HEK293 (cell line): ENCODE measurements at regions not wholly inside any gene's neighbourhood (a gene's known extent, or its start where the extent isn't known, plus 50 kb on each side); places are given as distances from the start of the nearest gene placed in this dataset.

ENCODE experiments used
- CTCF ChIA-PET: fragments of 350-600 bp; formaldehyde crosslinking; extraction: SDS; loops from one replicate; lab custom pipeline; 2021; ENCODE audit warnings: antibody characterized with exemption; lab: Yijun Ruan, JAX
- POLR2A ChIA-PET: fragments of 300-600 bp; formaldehyde crosslinking; extraction: SDS; loops from one replicate; lab custom pipeline; 2020; ENCODE audit warnings: antibody characterized with exemption, inconsistent platforms; lab: Yijun Ruan, JAX
- H3K27ac ChIP-seq: fragments of 200-500 bp; sonication (Bioruptor generic); 2 replicates; pipeline ENCODE4 v1.5.1; 2014; ENCODE audit warnings: low read depth, low read length, control low read depth, inconsistent platforms; ENCODE audit errors: extremely low read depth
- H3K36me3 ChIP-seq, 2 experiments: fragments of 200-500 bp in 1 of 2; sonication (Bioruptor generic) in 1 of 2; 1 replicate in 1 of 2; 2 replicates in 1 of 2; pipeline ENCODE4 v1.5.1; 2014 to 2017; ENCODE audit warnings: inconsistent platforms in 2 of 2, low read length in 2 of 2; ENCODE audit not compliant: control insufficient read depth in 2 of 2, insufficient read depth in 1 of 2
- H3K4me1 ChIP-seq: fragments of 200-500 bp; sonication (Bioruptor generic); 2 replicates; pipeline ENCODE4 v1.5.1; 2014; ENCODE audit warnings: mild to moderate bottlenecking, low read length, inconsistent platforms; ENCODE audit not compliant: control insufficient read depth, insufficient read depth
- H3K4me3 ChIP-seq: 2 replicates; pipeline ENCODE4 v1.5.1; 2011; ENCODE audit warnings: low read depth, mild to moderate bottlenecking, control low read depth, low read length, moderate library complexity
- H3K9me3 ChIP-seq: fragments of 200-500 bp; sonication (Bioruptor generic); 2 replicates; pipeline ENCODE4 v1.5.1; 2014; ENCODE audit warnings: low read depth, low read length, inconsistent platforms; ENCODE audit not compliant: control insufficient read depth, insufficient read depth
- BCL6B ChIP-seq: fragments of 450-650 bp; formaldehyde crosslinking; IDR thresholded peaks from 2 replicates; pipeline ENCODE4 v1.5.1; 2017; ENCODE audit warnings: missing biosample characterization, missing genetic modification characterization
- FEZF1 ChIP-seq: fragments of 450-650 bp; formaldehyde crosslinking; IDR thresholded peaks from 2 replicates; pipeline ENCODE4 v1.5.1; 2016; ENCODE audit warnings: missing biosample characterization, missing genetic modification characterization
- GLI4 ChIP-seq: fragments of 450-650 bp; formaldehyde crosslinking; IDR thresholded peaks from 2 replicates; pipeline ENCODE4 v1.5.1; 2016; ENCODE audit warnings: missing biosample characterization, missing genetic modification characterization
- HOXC10 ChIP-seq: sonication (generic); formaldehyde crosslinking; IDR thresholded peaks from 2 replicates; pipeline ENCODE4 v1.8.1; 2023; ENCODE audit warnings: mild to moderate bottlenecking, missing genetic modification reagents
- OVOL3 ChIP-seq: fragments of 450-650 bp; formaldehyde crosslinking; IDR thresholded peaks from 2 replicates; pipeline ENCODE4 v1.5.1; 2016; ENCODE audit warnings: missing biosample characterization, missing genetic modification characterization
- PATZ1 ChIP-seq: fragments of 450-650 bp; formaldehyde crosslinking; IDR thresholded peaks from 2 replicates; pipeline ENCODE4 v1.5.1; 2016; ENCODE audit warnings: missing biosample characterization, missing genetic modification characterization
- PRDM6 ChIP-seq: fragments of 450-650 bp; formaldehyde crosslinking; IDR thresholded peaks from 2 replicates; pipeline ENCODE4 v1.5.1; 2017; ENCODE audit warnings: missing biosample characterization, missing genetic modification characterization
- SP3 ChIP-seq: fragments of 450-650 bp; formaldehyde crosslinking; IDR thresholded peaks from 2 replicates; pipeline ENCODE4 v1.5.1; 2016; ENCODE audit warnings: missing biosample characterization, missing genetic modification characterization
- ZBTB17 ChIP-seq: fragments of 450-650 bp; formaldehyde crosslinking; IDR thresholded peaks from 2 replicates; pipeline ENCODE4 v1.5.1; 2016; ENCODE audit warnings: missing biosample characterization, missing genetic modification characterization
- ZBTB48 ChIP-seq: fragments of 450-650 bp; formaldehyde crosslinking; IDR thresholded peaks from 2 replicates; pipeline ENCODE4 v1.5.1; 2016; ENCODE audit warnings: missing biosample characterization, missing genetic modification characterization
- ZBTB8A ChIP-seq: fragments of 450-650 bp; formaldehyde crosslinking; IDR thresholded peaks from 2 replicates; pipeline ENCODE4 v1.5.1; 2016; ENCODE audit warnings: missing biosample characterization, missing genetic modification characterization
- ZFP37 ChIP-seq: fragments of 450-650 bp; formaldehyde crosslinking; IDR thresholded peaks from 2 replicates; pipeline ENCODE4 v1.5.1; 2016; ENCODE audit warnings: missing biosample characterization, missing genetic modification characterization
- ZNF121 ChIP-seq: fragments of 450-650 bp; formaldehyde crosslinking; IDR thresholded peaks from 2 replicates; pipeline ENCODE4 v1.5.1; 2016; ENCODE audit warnings: missing biosample characterization, missing genetic modification characterization
- ZNF175 ChIP-seq: fragments of 450-650 bp; formaldehyde crosslinking; IDR thresholded peaks from 2 replicates; pipeline ENCODE4 v1.5.1; 2016; ENCODE audit warnings: missing biosample characterization, missing genetic modification characterization
- ZNF18 ChIP-seq: fragments of 450-650 bp; formaldehyde crosslinking; IDR thresholded peaks from 2 replicates; pipeline ENCODE4 v1.5.1; 2016; ENCODE audit warnings: missing biosample characterization, missing genetic modification characterization
- ZNF23 ChIP-seq: fragments of 450-650 bp; formaldehyde crosslinking; IDR thresholded peaks from 2 replicates; pipeline ENCODE4 v1.5.1; 2016; ENCODE audit warnings: missing biosample characterization, missing genetic modification characterization, borderline replicate concordance
- ZNF302 ChIP-seq: fragments of 450-650 bp; formaldehyde crosslinking; IDR thresholded peaks from 2 replicates; pipeline ENCODE4 v1.5.1; 2016; ENCODE audit warnings: missing biosample characterization, missing genetic modification characterization, low read depth
- ZNF473 ChIP-seq: fragments of 450-650 bp; formaldehyde crosslinking; IDR thresholded peaks from 2 replicates; pipeline ENCODE4 v1.5.1; 2017; ENCODE audit warnings: missing biosample characterization, missing genetic modification characterization
- ZNF555 ChIP-seq: fragments of 450-650 bp; formaldehyde crosslinking; conservative IDR thresholded peaks from 2 replicates; pipeline ENCODE4 v1.5.1; 2017; ENCODE audit warnings: missing biosample characterization, mild to moderate bottlenecking, missing genetic modification characterization, inconsistent platforms
- ZNF626 ChIP-seq: fragments of 450-650 bp; sonication (Bioruptor Pico); formaldehyde crosslinking; IDR thresholded peaks from 2 replicates; pipeline ENCODE4 v1.5.1; 2018; ENCODE audit warnings: missing biosample characterization, missing genetic modification characterization, inconsistent platforms
- ZNF692 ChIP-seq: fragments of 450-650 bp; formaldehyde crosslinking; IDR thresholded peaks from 2 replicates; pipeline ENCODE4 v1.5.1; 2016; ENCODE audit warnings: missing biosample characterization, missing genetic modification characterization
- ZNF701 ChIP-seq: fragments of 450-650 bp; formaldehyde crosslinking; IDR thresholded peaks from 2 replicates; pipeline ENCODE4 v1.5.1; 2016; ENCODE audit warnings: missing biosample characterization, missing genetic modification characterization
- ZNF704 ChIP-seq: fragments of 450-650 bp; formaldehyde crosslinking; IDR thresholded peaks from 2 replicates; pipeline ENCODE4 v1.5.1; 2016; ENCODE audit warnings: missing biosample characterization, missing genetic modification characterization
- ZNF777 ChIP-seq: fragments of 450-650 bp; formaldehyde crosslinking; IDR thresholded peaks from 2 replicates; pipeline ENCODE4 v1.5.1; 2017; ENCODE audit warnings: missing biosample characterization, missing genetic modification characterization, borderline replicate concordance

GRCh38 chr12:94788298-94788697 lies 137.9 kb upstream of the TMCC3 start:
- CTCF ChIA-PET: no interaction called here

GRCh38 chr12:94786906-94787305 lies 136.5 kb upstream of the TMCC3 start:
- TF ChIP-seq ZNF18 (tag by site-specific recombination) (no peak), ZNF692 (tag by site-specific recombination) (no peak), FEZF1 (tag by site-specific recombination) (no peak), ZBTB8A (no peak), PATZ1 (tag by site-specific recombination) (no peak), PRDM6 (tag by site-specific recombination) (no peak), BCL6B (tag by site-specific recombination) (no peak), ZNF704 (tag by site-specific recombination) (no peak), GLI4 (no peak), ZBTB48 (tag by site-specific recombination) (no peak), ZNF302 (tag by site-specific recombination) (no peak), ZNF777 (no peak), ZNF701 (tag by site-specific recombination) (no peak)
- TF ChIP-seq, all 188 proteins: peak for 0
- ChIA-PET POLR2A (no interaction called here), CTCF (no interaction called here)

More at GRCh38 chr12:94788298-94788697, 137.9 kb upstream of the TMCC3 start:
- Histone ChIP-seq H3K4me3 (no peak overlapping the region), H3K36me3 (no peaks in the 10 kb centered on the region), H3K4me1 (peaks cover 8% of the 10 kb centered on the region), H3K27ac (no peak overlapping the region)
- POLR2A ChIA-PET: interaction anchor here (0.5 to 0.6 kb wide), 3 partner anchors 12 to 117 kb away, joined by 3 to 7 read pairs (median 4); no protein-coding TSS in a partner anchor
- TF ChIP-seq ZFP37 (tag by site-specific recombination): no peak
- TF ChIP-seq ZNF121: no peak
- no peak for TF ChIP-seq ZBTB17 (tag by site-specific recombination)
- no peak for TF ChIP-seq ZNF23 (tag by site-specific recombination)
- TF ChIP-seq HOXC10 (CRISPR knock-in tag): no peak
- no peak for TF ChIP-seq OVOL3
- no peak for TF ChIP-seq ZNF626 (tag by site-specific recombination)
- TF ChIP-seq SP3: no peak
- TF ChIP-seq ZNF175 (tag by site-specific recombination): no peak
- no peak for TF ChIP-seq ZNF473 (tag by site-specific recombination)
- TF ChIP-seq ZNF555 (tag by site-specific recombination): no peak
- TF ChIP-seq, all 188 proteins: peak for 0
- H3K9me3 ChIP-seq: no peaks in the 10 kb centered on the region

More at GRCh38 chr12:94786906-94787305, 136.5 kb upstream of the TMCC3 start:
- Histone ChIP-seq H3K9me3 (no peaks in the 10 kb centered on the region), H3K27ac (no peak overlapping the region), H3K36me3 (no peaks in the 10 kb centered on the region), H3K4me3 (no peak overlapping the region), H3K4me1 (peaks cover 8% of the 10 kb centered on the region)
